ENCODE measurements at regions not wholly inside any gene's neighbourhood (a gene's known extent, or its start where the extent isn't known, plus 50 kb on each side); places are given as distances from the start of the nearest gene placed in this dataset.

GRCh38 chr2:226074391-226074790, 674.9 kb downstream of the NYAP2 start:
- Histone ChIP-seq H3K36me3 (ENCODE audit: control insufficient read depth in 2 of 2, insufficient read depth in 1 of 2, low read length in 2 of 2) (no peaks in the 10 kb centered on the region), H3K9me3 (ENCODE audit: control insufficient read depth, insufficient read depth, low read depth, low read length) (no peaks in the 10 kb centered on the region), H3K4me1 (ENCODE audit: control insufficient read depth, insufficient read depth, low read length) (no peaks in the 10 kb centered on the region), H3K4me3 (ENCODE audit: low read depth, low read length) (no peak overlapping the region), H3K27ac (ENCODE audit: extremely low read depth, low read depth, low read length) (no peak overlapping the region)
- TF ChIP-seq ZNF18 (tag by site-specific recombination; IDR thresholded peaks at IDR 0.05) = no peak
- TF ChIP-seq ZNF571 (tag by site-specific recombination; IDR thresholded peaks at IDR 0.05) = no peak
- TF ChIP-seq HOXA7 (CRISPR knock-in tag; IDR thresholded peaks at IDR 0.05; ENCODE audit: borderline replicate concordance) = no peak
- no peak for TF ChIP-seq RBAK (tag by site-specific recombination; IDR thresholded peaks at IDR 0.05)
- no peak for TF ChIP-seq ZNF777 (tag by site-specific recombination; IDR thresholded peaks at IDR 0.05; ENCODE audit: borderline replicate concordance)
- TF ChIP-seq ZBTB8A (tag by site-specific recombination; IDR thresholded peaks at IDR 0.05) = no peak
- TF ChIP-seq ZNF214 (tag by site-specific recombination; IDR thresholded peaks at IDR 0.05; ENCODE audit: borderline replicate concordance) = no peak
- no peak for TF ChIP-seq ZNF274 (IDR thresholded peaks at IDR 0.05; ENCODE audit: low read length)
- TF ChIP-seq ZNF274 (tag by site-specific recombination; IDR thresholded peaks at IDR 0.05; ENCODE audit: borderline replicate concordance) = no peak
- no peak for TF ChIP-seq ZNF175 (tag by site-specific recombination; IDR thresholded peaks at IDR 0.05)
- no peak for TF ChIP-seq ZNF221 (tag by site-specific recombination; IDR thresholded peaks at IDR 0.05; ENCODE audit: borderline replicate concordance)
- TF ChIP-seq ZSCAN23 (tag by site-specific recombination; IDR thresholded peaks at IDR 0.05) = no peak
- no peak for TF ChIP-seq ZNF223 (tag by site-specific recombination; IDR thresholded peaks at IDR 0.05)
- TF ChIP-seq ZNF302 (tag by site-specific recombination; IDR thresholded peaks at IDR 0.05; ENCODE audit: low read depth) = no peak
- TF ChIP-seq ZNF645 (tag by site-specific recombination; IDR thresholded peaks at IDR 0.05) = no peak
- no peak for TF ChIP-seq ZNF624 (tag by site-specific recombination; IDR thresholded peaks at IDR 0.05)
- no peak for TF ChIP-seq ZNF132 (tag by site-specific recombination; IDR thresholded peaks at IDR 0.05; ENCODE audit: borderline replicate concordance)
- no peak for TF ChIP-seq ZFP69B (tag by site-specific recombination; IDR thresholded peaks at IDR 0.05)
- ChIA-PET CTCF (no interaction called here), POLR2A (no interaction called here)

- POLR2A ChIA-PET = no interaction called here
- CTCF ChIA-PET = no interaction called here
- TF ChIP-seq ZNF555 (tag by site-specific recombination; conservative IDR thresholded peaks at IDR 0.05) (no peak), ZNF350 (tag by site-specific recombination; IDR thresholded peaks at IDR 0.05) (no peak), KLF7 (tag by site-specific recombination; IDR thresholded peaks at IDR 0.05; ENCODE audit: borderline replicate concordance) (no peak), ZBTB6 (tag by site-specific recombination; IDR thresholded peaks at IDR 0.05) (no peak), ZNF596 (tag by site-specific recombination; IDR thresholded peaks at IDR 0.05) (no peak), ZNF561 (tag by site-specific recombination; IDR thresholded peaks at IDR 0.05; ENCODE audit: borderline replicate concordance) (no peak), ZNF513 (tag by site-specific recombination; IDR thresholded peaks at IDR 0.05) (no peak), HOXC10 (CRISPR knock-in tag; IDR thresholded peaks at IDR 0.05) (no peak), ZNF311 (tag by site-specific recombination; IDR thresholded peaks at IDR 0.05; ENCODE audit: borderline replicate concordance) (no peak), ZNF280D (tag by site-specific recombination; IDR thresholded peaks at IDR 0.05) (no peak), ZSCAN23 (tag by site-specific recombination; IDR thresholded peaks at IDR 0.05) (no peak)
These were observed 674.1 kb downstream of the NYAP2 start for GRCh38 chr2:226073496-226074160.

More at GRCh38 chr2:226073496-226074160, 674.1 kb downstream of the NYAP2 start:
- H3K36me3 ChIP-seq (ENCODE audit: control insufficient read depth in 2 of 2, insufficient read depth in 1 of 2, low read length in 2 of 2) = no peaks in the 10 kb centered on the region
- no peak overlapping the region for H3K27ac ChIP-seq (ENCODE audit: extremely low read depth, low read depth, low read length)
- H3K4me1 ChIP-seq (ENCODE audit: control insufficient read depth, insufficient read depth, low read length) = no peaks in the 10 kb centered on the region
- no peak overlapping the region for H3K4me3 ChIP-seq (ENCODE audit: low read depth, low read length)
- H3K9me3 ChIP-seq (ENCODE audit: control insufficient read depth, insufficient read depth, low read depth, low read length) = no peaks in the 10 kb centered on the region
